GM10266 (cell line): ENCODE measurements at regions not wholly inside any gene's neighbourhood (a gene's known extent, or its start where the extent isn't known, plus 50 kb on each side); places are given as distances from the start of the nearest gene placed in this dataset.

Experiments used
- DNase-seq: peaks from one replicate; pipeline ENCODE4 v3.0.0; 2012; ENCODE audit errors: extremely low spot score
- TF ChIP-seq, protein P1 (sequence below): IDR thresholded peaks from 2 replicates; pipeline ENCODE4 v1.5.1; 2012; ENCODE audit warnings: mild to moderate bottlenecking, low read depth; ENCODE audit not compliant: control insufficient read depth, insufficient read depth; ENCODE audit errors: missing control alignments

DNA sequence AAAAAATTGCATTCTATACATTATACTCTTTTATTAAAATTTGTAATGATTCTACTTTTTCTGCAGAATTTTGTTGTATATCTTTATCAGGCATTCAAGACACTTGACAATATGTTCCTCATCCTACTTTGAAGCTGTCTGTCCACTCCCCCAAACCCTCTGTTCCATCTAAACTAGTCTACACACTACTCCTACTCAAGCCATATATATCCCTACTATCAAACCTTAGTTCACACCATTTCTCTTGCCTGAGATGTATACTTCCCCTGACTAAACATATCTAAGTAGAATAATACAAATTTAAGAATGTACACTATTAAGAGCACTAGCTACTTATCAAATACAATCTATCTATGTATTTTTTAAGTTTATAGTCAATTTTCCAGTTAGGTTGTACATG, 107.1 kb upstream of the FTMT start:
- TF ChIP-seq, protein P1, sequence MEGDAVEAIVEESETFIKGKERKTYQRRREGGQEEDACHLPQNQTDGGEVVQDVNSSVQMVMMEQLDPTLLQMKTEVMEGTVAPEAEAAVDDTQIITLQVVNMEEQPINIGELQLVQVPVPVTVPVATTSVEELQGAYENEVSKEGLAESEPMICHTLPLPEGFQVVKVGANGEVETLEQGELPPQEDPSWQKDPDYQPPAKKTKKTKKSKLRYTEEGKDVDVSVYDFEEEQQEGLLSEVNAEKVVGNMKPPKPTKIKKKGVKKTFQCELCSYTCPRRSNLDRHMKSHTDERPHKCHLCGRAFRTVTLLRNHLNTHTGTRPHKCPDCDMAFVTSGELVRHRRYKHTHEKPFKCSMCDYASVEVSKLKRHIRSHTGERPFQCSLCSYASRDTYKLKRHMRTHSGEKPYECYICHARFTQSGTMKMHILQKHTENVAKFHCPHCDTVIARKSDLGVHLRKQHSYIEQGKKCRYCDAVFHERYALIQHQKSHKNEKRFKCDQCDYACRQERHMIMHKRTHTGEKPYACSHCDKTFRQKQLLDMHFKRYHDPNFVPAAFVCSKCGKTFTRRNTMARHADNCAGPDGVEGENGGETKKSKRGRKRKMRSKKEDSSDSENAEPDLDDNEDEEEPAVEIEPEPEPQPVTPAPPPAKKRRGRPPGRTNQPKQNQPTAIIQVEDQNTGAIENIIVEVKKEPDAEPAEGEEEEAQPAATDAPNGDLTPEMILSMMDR, result no peak
- no peak for DNase-seq

DNA sequence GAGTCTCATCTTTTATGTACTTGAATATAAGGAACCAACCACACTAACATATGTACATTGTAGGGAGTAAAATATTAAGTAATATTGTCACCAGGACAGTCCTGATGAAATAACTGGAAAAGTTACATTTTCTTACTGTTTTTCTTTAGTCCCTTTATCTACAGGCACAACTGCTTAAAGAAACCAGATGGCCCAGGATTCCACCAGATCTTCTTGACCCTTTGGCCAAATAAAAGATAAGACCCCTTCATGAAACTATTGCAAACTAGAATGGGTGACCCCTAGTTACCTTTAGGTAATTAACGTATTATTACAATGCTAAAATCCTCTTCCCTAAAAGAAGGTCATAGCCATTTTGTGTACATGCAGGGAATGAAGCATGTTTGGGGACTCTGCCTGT, 106.3 kb upstream of the FTMT start:
- DNase-seq, result no peak
- TF ChIP-seq, protein P1, result no peak

DNA sequence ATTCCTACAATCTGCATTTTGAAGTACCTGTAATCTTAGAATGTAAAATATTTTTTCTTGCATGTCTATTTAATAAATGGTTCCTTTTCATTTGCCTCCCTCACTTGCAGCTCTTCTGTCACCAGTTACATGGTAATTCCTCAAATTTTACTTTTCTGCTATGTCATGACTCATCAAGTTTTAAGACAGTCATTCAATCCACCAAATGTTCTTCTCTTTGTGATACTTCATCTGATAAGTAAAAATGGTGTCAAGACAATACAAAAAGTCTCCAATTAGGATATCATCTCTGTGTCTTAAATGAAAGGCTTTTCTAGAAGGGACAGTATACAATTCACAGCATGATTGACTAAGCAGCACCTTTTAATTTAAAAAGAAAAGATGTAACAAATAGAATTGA, 104.9 kb upstream of the FTMT start:
- TF ChIP-seq, protein P1, result no peak
- no peak for DNase-seq

DNA sequence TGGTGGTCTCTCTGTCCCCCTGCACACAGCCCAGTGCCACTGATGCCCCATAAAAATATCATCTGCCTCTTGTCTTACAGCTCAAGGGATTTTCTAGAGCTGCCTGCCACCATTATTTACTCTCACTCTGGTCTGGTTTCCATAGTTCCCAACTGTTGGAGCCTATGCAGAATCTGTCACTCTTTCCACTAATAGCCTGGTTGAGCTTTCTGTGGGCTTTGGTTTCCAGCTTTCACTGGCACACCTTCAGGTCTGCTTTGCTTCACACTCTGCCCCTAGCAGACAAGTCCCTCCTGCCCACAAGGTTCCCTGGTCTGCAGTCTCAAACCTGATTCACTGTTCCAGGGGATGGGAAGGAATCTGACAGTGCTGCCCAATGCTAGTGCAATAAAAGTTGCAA, 103.0 kb upstream of the FTMT start:
- no peak for DNase-seq
- TF ChIP-seq, protein P1, result no peak

DNA sequence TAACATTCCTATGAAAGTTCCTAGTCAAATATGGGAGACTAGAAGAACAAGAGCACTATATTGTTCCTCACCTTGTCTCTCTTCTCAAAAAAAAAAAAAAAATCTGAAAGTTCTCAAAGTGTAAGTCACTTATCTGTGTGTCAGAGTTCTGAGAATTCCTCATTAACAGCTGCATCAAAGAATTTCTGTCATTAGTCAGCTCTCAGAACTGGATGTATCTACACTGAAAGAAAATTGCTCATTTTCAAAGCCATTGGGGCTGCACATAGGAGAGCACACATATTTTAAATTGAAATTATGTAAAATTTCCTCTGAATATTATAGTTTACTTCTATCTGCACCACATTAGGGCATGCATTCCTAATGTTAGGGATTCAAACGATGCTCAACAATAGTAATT, 99.5 kb upstream of the FTMT start:
- no peak for DNase-seq
- TF ChIP-seq, protein P1, result no peak

DNA sequence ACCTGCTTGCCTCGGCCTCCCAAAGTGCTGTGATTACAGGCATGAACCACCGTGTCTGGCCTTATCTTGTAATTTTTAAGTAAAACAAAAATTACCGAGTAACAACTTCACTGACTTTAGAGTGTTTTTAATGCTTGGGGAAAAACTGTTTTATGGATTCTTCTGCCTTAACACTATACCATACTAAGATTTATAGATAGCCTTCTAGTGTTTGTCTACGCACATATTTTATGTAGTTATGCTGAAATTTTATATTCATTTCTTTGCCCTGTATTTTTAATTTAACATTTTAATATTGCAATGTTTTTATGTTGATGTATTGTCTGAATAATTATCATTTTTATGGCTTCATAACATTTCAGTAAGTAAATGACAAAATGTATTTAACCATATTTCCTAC, 96.4 kb upstream of the FTMT start:
- TF ChIP-seq, protein P1, result no peak
- DNase-seq, result no peak

DNA sequence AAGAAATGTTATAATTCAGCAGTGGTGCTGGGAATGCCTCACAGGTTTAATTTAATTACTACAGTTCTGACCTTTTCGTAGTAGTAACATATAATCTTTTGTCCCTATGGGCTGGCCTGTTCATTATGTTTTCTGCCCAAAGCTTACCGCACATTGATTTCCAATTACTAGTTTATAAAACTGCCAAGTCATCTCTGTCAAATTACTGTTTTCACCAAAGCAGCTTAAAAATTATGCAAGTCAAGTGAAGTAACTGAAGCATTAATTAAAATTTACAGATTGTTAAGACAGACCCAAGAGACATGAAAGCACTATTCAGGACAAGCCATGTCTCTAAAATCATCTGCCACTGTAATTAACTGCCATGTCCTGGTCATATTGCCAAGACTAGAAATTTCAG, 93.9 kb upstream of the FTMT start:
- DNase-seq, result no peak
- TF ChIP-seq, protein P1, result no peak
